ENCODE measurements at regions not wholly inside any gene's neighbourhood (a gene's known extent, or its start where the extent isn't known, plus 50 kb on each side); places are given as distances from the start of the nearest gene placed in this dataset.

GRCh38 chr5:125106881-125107280 lies 360.4 kb upstream of the ZNF608 start:
- no peak overlapping the region for H3K27ac ChIP-seq (ENCODE audit: low read depth in 1 of 2, low read length in 2 of 2)
- no peaks in the 10 kb centered on the region for H3K9me3 ChIP-seq (ENCODE audit: control insufficient read depth, low read length)
- H3K27me3 ChIP-seq (ENCODE audit: control insufficient read depth in 1 of 2, insufficient read depth in 2 of 2, low read length in 1 of 2): no peaks in the 10 kb centered on the region
- no peaks in the 10 kb centered on the region for H3K36me3 ChIP-seq (ENCODE audit: control insufficient read depth in 1 of 2, insufficient read depth in 2 of 2, low read length in 1 of 2)
- no peak for ATAC-seq (ENCODE audit: low FRiP score)
- intact Hi-C loops (cut with DNase I): no loop called here
- DNase-seq: no peak
- H3K4me1 ChIP-seq (ENCODE audit: control insufficient read depth in 1 of 2, insufficient read depth in 2 of 2, low read length in 2 of 2): peaks cover 0 to 4% of the 10 kb centered on the region in 2 donors
- H3K4me3 ChIP-seq (ENCODE audit: low read length in 2 of 2): no peak overlapping the region

DNA sequence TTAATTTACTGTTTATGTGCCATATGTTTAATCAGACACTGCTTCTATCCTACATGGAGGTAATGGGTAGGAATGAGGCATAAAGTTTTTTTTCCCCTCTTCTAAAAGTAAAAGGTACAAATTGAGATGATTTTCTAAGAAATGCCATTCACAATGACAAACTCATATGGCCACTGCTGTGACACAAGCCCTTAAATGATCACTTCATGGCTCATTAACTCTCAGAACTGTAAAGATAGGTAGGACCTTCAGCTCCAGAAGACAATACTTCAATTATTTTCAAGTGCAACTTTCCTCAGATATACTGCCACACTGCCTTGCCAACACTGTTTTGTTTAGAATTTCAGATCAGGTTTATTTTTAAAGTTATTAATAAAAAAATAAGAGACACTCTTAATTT lies 362.9 kb upstream of the ZNF608 start:
- no peak overlapping the region for H3K4me3 ChIP-seq (ENCODE audit: low read length in 2 of 2)
- H3K9me3 ChIP-seq (ENCODE audit: control insufficient read depth, low read length): no peaks in the 10 kb centered on the region
- no peaks in the 10 kb centered on the region for H3K27me3 ChIP-seq (ENCODE audit: control insufficient read depth in 1 of 2, insufficient read depth in 2 of 2, low read length in 1 of 2)
- no peaks in the 10 kb centered on the region for H3K36me3 ChIP-seq (ENCODE audit: control insufficient read depth in 1 of 2, insufficient read depth in 2 of 2, low read length in 1 of 2)
- H3K4me1 ChIP-seq (ENCODE audit: control insufficient read depth in 1 of 2, insufficient read depth in 2 of 2, low read length in 2 of 2): peaks cover 0 to 4% of the 10 kb centered on the region in 2 donors
- DNase-seq (no peak), ATAC-seq (ENCODE audit: low FRiP score) (no peak)
- intact Hi-C loops (cut with DNase I): no loop called here
- H3K27ac ChIP-seq (ENCODE audit: low read depth in 1 of 2, low read length in 2 of 2): no peak overlapping the region

- no peaks in the 10 kb centered on the region for H3K36me3 ChIP-seq (ENCODE audit: control insufficient read depth in 1 of 2, insufficient read depth in 2 of 2, low read length in 1 of 2)
- no peaks in the 10 kb centered on the region for H3K9me3 ChIP-seq (ENCODE audit: control insufficient read depth, low read length)
- H3K4me3 ChIP-seq (ENCODE audit: low read length in 2 of 2): peak overlapping the region; percentile 4 to 20
Measured at GRCh38 chr5:125109816-125110215, 363.4 kb upstream of the ZNF608 start.

DNA sequence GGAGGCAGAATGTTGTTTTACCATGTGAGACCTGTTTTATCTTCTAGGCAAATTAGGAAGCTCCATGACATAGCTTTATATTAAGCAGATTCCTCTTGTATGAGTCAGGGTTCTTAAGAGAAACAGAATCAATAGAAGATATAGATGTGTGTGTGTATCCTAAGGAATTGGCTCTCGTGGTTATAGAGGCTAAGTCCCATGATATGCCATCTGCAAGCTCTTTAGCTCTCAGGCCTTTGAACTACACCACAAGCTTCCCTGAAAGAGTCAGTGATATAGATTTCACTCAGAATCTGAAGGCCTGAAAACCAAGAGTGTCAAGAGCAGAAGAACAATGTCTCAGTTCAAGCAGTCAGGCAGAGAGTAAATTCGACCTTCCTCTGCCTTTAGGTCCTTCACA lies 365.8 kb upstream of the ZNF608 start:
- Histone ChIP-seq H3K27me3 (ENCODE audit: control insufficient read depth in 1 of 2, insufficient read depth in 2 of 2, low read length in 1 of 2) (no peaks in the 10 kb centered on the region), H3K9me3 (ENCODE audit: control insufficient read depth, low read length) (no peaks in the 10 kb centered on the region), H3K36me3 (ENCODE audit: control insufficient read depth in 1 of 2, insufficient read depth in 2 of 2, low read length in 1 of 2) (no peaks in the 10 kb centered on the region), H3K4me1 (ENCODE audit: control insufficient read depth in 1 of 2, insufficient read depth in 2 of 2, low read length in 2 of 2) (peaks cover 0 to 4% of the 10 kb centered on the region in 2 donors), H3K27ac (ENCODE audit: low read depth in 1 of 2, low read length in 2 of 2) (no peak overlapping the region), H3K4me3 (ENCODE audit: low read length in 2 of 2) (no peak overlapping the region)
- DNase-seq (no peak), ATAC-seq (ENCODE audit: low FRiP score) (no peak)
- intact Hi-C loops (cut with DNase I): no loop called here
- 91 to 93% methylated on average over 2 of the region's 2 CpGs for WGBS, 2 donors

More at GRCh38 chr5:125109816-125110215, 363.4 kb upstream of the ZNF608 start:
- DNase-seq (no peak), ATAC-seq (ENCODE audit: low FRiP score) (no peak)
- intact Hi-C loops (cut with DNase I): no loop called here
- H3K27ac ChIP-seq (ENCODE audit: low read depth in 1 of 2, low read length in 2 of 2): no peak overlapping the region
- H3K27me3 ChIP-seq (ENCODE audit: control insufficient read depth in 1 of 2, insufficient read depth in 2 of 2, low read length in 1 of 2): no peaks in the 10 kb centered on the region
- WGBS, 2 donors: 7 to 13% methylated on average over 1 of the region's 1 CpG
- peaks cover 0 to 4% of the 10 kb centered on the region in 2 donors for H3K4me1 ChIP-seq (ENCODE audit: control insufficient read depth in 1 of 2, insufficient read depth in 2 of 2, low read length in 2 of 2)

DNA sequence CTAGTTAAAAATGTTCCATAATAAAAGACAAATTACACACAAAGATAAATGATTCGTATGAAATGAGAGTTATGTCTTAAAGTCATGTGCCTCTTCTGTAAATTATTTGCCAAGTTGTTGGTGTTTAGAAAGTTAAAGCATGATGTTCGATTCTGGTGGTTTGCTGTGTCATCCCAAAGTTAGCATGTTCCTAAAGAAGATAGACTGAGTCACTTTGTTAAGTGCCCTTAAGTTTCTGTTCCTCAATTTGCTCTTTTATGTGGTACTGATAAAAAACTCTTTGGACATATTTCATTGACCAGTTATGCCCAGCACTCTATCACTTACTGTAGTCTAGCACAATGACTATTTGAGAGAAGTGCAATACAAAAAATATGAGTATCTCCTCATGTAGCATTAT lies 366.9 kb upstream of the ZNF608 start:
- WGBS, 2 donors: 86% methylated on average over 2 of the region's 2 CpGs

DNA sequence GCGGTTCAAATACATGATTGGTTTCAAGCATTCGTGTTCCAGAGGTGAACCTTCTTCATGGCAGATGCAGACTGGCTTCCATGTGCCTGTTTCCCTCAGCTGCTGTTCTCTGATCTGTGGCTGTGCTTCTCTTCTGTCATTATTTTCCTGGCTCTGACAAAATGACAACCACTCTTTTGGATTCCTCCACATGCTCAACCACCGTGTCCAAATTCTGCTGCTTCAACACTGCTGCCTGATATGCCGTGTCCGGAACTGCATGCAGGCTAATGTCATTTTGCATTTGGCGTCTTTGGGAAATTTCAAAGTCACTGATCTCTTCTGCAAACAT lies 368.7 kb upstream of the ZNF608 start:
- intact Hi-C loops (cut with DNase I): no loop called here
- ATAC-seq (ENCODE audit: low FRiP score): no peak

More for the DNA sequence above, 366.9 kb upstream of the ZNF608 start:
- Histone ChIP-seq H3K4me1 (ENCODE audit: control insufficient read depth in 1 of 2, insufficient read depth in 2 of 2, low read length in 2 of 2) (peaks cover 0 to 4% of the 10 kb centered on the region in 2 donors), H3K9me3 (ENCODE audit: control insufficient read depth, low read length) (no peaks in the 10 kb centered on the region), H3K27me3 (ENCODE audit: control insufficient read depth in 1 of 2, insufficient read depth in 2 of 2, low read length in 1 of 2) (no peaks in the 10 kb centered on the region), H3K27ac (ENCODE audit: low read depth in 1 of 2, low read length in 2 of 2) (no peak overlapping the region), H3K4me3 (ENCODE audit: low read length in 2 of 2) (no peak overlapping the region), H3K36me3 (ENCODE audit: control insufficient read depth in 1 of 2, insufficient read depth in 2 of 2, low read length in 1 of 2) (no peaks in the 10 kb centered on the region)
- DNase-seq (no peak), ATAC-seq (ENCODE audit: low FRiP score) (no peak)
- intact Hi-C loops (cut with DNase I): no loop called here

GRCh38 chr5:125117566-125117965 lies 371.1 kb upstream of the ZNF608 start:
- H3K4me3 ChIP-seq (ENCODE audit: low read length in 2 of 2): no peak overlapping the region
- no peak overlapping the region for H3K27ac ChIP-seq (ENCODE audit: low read depth in 1 of 2, low read length in 2 of 2)
- ATAC-seq (ENCODE audit: low FRiP score) (no peak), DNase-seq (no peak)
- no peaks in the 10 kb centered on the region for H3K27me3 ChIP-seq (ENCODE audit: control insufficient read depth in 1 of 2, insufficient read depth in 2 of 2, low read length in 1 of 2)
- no peaks in the 10 kb centered on the region for H3K4me1 ChIP-seq (ENCODE audit: control insufficient read depth in 1 of 2, insufficient read depth in 2 of 2, low read length in 2 of 2)
- 77% methylated on average over 6 of the region's 6 CpGs for WGBS, 2 donors
- no peaks in the 10 kb centered on the region for H3K36me3 ChIP-seq (ENCODE audit: control insufficient read depth in 1 of 2, insufficient read depth in 2 of 2, low read length in 1 of 2)
- intact Hi-C loops (cut with DNase I): no loop called here
- no peaks in the 10 kb centered on the region for H3K9me3 ChIP-seq (ENCODE audit: control insufficient read depth, low read length)

More for the DNA sequence above, 368.7 kb upstream of the ZNF608 start:
- no peaks in the 10 kb centered on the region for H3K9me3 ChIP-seq (ENCODE audit: control insufficient read depth, low read length)
- no peaks in the 10 kb centered on the region for H3K36me3 ChIP-seq (ENCODE audit: control insufficient read depth in 1 of 2, insufficient read depth in 2 of 2, low read length in 1 of 2)
- DNase-seq: no peak
- no peak overlapping the region for H3K4me3 ChIP-seq (ENCODE audit: low read length in 2 of 2)
- no peaks in the 10 kb centered on the region for H3K27me3 ChIP-seq (ENCODE audit: control insufficient read depth in 1 of 2, insufficient read depth in 2 of 2, low read length in 1 of 2)
- 85 to 92% methylated on average over 6 of the region's 6 CpGs for WGBS, 2 donors
- peaks cover 0 to 2% of the 10 kb centered on the region in 2 donors for H3K4me1 ChIP-seq (ENCODE audit: control insufficient read depth in 1 of 2, insufficient read depth in 2 of 2, low read length in 2 of 2)
- no peak overlapping the region for H3K27ac ChIP-seq (ENCODE audit: low read depth in 1 of 2, low read length in 2 of 2)

DNA sequence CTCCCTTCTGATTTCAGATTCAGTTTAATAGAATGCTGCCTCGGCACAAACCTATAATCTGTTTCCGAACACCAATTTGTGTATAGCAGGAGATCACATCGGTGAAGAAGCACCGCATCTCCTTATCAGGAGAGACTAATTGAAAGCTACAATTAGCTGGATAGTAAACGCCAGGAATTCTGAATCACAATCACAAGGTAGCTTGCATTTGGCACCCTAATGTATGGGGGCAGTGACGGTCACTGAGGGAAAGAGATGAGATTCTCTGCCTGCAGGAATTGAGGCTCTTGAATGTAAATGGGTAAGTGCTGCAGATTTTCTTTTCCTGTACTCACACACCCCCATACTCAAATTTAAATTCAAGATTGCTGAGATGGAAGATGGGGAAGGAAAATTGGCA lies 373.6 kb upstream of the ZNF608 start:
- no peaks in the 10 kb centered on the region for H3K4me1 ChIP-seq (ENCODE audit: control insufficient read depth in 1 of 2, insufficient read depth in 2 of 2, low read length in 2 of 2)
- H3K9me3 ChIP-seq (ENCODE audit: control insufficient read depth, low read length): no peaks in the 10 kb centered on the region
- ATAC-seq (ENCODE audit: low FRiP score) (no peak), DNase-seq (no peak)
- 74 to 87% methylated on average over 6 of the region's 6 CpGs for WGBS, 2 donors
- H3K36me3 ChIP-seq (ENCODE audit: control insufficient read depth in 1 of 2, insufficient read depth in 2 of 2, low read length in 1 of 2): no peaks in the 10 kb centered on the region
- H3K27ac ChIP-seq (ENCODE audit: low read depth in 1 of 2, low read length in 2 of 2): no peak overlapping the region
- no peaks in the 10 kb centered on the region for H3K27me3 ChIP-seq (ENCODE audit: control insufficient read depth in 1 of 2, insufficient read depth in 2 of 2, low read length in 1 of 2)
- intact Hi-C loops (cut with DNase I): no loop called here
- no peak overlapping the region for H3K4me3 ChIP-seq (ENCODE audit: low read length in 2 of 2)

GRCh38 chr5:125125031-125125823 lies 378.8 kb upstream of the ZNF608 start:
- whole genome bisulfite sequencing, 2 donors: 54 to 62% methylated on average over 6 of the region's 6 CpGs
- Histone ChIP-seq H3K27me3 (ENCODE audit: control insufficient read depth in 1 of 2, insufficient read depth in 2 of 2, low read length in 1 of 2) (no peaks in the 10 kb centered on the region), H3K27ac (ENCODE audit: low read depth in 1 of 2, low read length in 2 of 2) (no peak overlapping the region), H3K9me3 (ENCODE audit: control insufficient read depth, low read length) (no peaks in the 10 kb centered on the region), H3K36me3 (ENCODE audit: control insufficient read depth in 1 of 2, insufficient read depth in 2 of 2, low read length in 1 of 2) (no peaks in the 10 kb centered on the region), H3K4me3 (ENCODE audit: low read length in 2 of 2) (no peak overlapping the region), H3K4me1 (ENCODE audit: control insufficient read depth in 1 of 2, insufficient read depth in 2 of 2, low read length in 2 of 2) (no peaks in the 10 kb centered on the region)
- DNase-seq (no peak), ATAC-seq (ENCODE audit: low FRiP score) (no peak)
- intact Hi-C loops (cut with DNase I): no loop called here
